ENCODE measurements at regions not wholly inside any gene's neighbourhood (a gene's known extent, or its start where the extent isn't known, plus 50 kb on each side); places are given as distances from the start of the nearest gene placed in this dataset.

- Histone ChIP-seq H3K27me3 (replicated peaks in 1 of 4; ENCODE audit: control extremely low read depth in 1 of 4, control insufficient read depth in 3 of 4, insufficient read depth in 4 of 4, low read length in 3 of 4) (no peaks in the 10 kb centered on the region), H3K27ac (ENCODE audit: low read length in 2 of 2) (no peak overlapping the region), H3K4me2 (replicated peaks; ENCODE audit: low read depth, low read length, poor library complexity, severe bottlenecking) (no peak overlapping the region), H3K4me3 (ENCODE audit: control extremely low read depth in 1 of 5, extremely low read depth in 1 of 5, insufficient read depth in 1 of 5, low read depth in 2 of 5, low read length in 4 of 5) (no peak overlapping the region), H4K20me1 (ENCODE audit: control insufficient read depth, insufficient read depth, low read length, poor library complexity, severe bottlenecking) (no peaks in the 10 kb centered on the region), H3K9ac (ENCODE audit: low read length) (no peak overlapping the region), H3K9me3 (ENCODE audit: control extremely low read depth in 1 of 3, control insufficient read depth in 2 of 3, insufficient read depth in 1 of 3, low read length in 2 of 3) (peaks cover 1 to 16% (median 13%) of the 10 kb centered on the region in 3 donors), H3K79me2 (ENCODE audit: control insufficient read depth, insufficient read depth, low read length) (no peaks in the 10 kb centered on the region), H3K4me1 (ENCODE audit: control insufficient read depth in 2 of 2, insufficient read depth in 2 of 2, low read length in 2 of 2) (no peaks in the 10 kb centered on the region), H3K36me3 (replicated peaks in 1 of 2; ENCODE audit: control extremely low read depth in 1 of 2, control insufficient read depth in 1 of 2, extremely low read depth in 1 of 2, insufficient read depth in 2 of 2, low read length in 1 of 2) (no peaks in the 10 kb centered on the region), H2AFZ (ENCODE audit: insufficient read depth, low read depth, low read length, poor library complexity, severe bottlenecking) (no peak overlapping the region)
- CTCF ChIA-PET: interaction anchor here (0.6 to 0.8 kb wide), 2 partner anchors 13 to 725 kb away, joined by 3 read pairs; no protein-coding TSS in a partner anchor
- TF ChIP-seq CTCF (IDR thresholded peaks at IDR 0.05) (no peak), EZH2 (IDR thresholded peaks at IDR 0.05; ENCODE audit: borderline replicate concordance, insufficient read depth, low read depth, low read length, poor library complexity, severe bottlenecking) (no peak)
- intact Hi-C loops (cut with micrococcal nuclease): no loop called here
- WGBS (ENCODE audit: insufficient coverage): 67% methylated on average over 1 of the region's 2 CpGs
- POLR2A ChIA-PET: no interaction called here
- Mint-ChIP-seq H3K4me1 (no peaks in the 10 kb centered on the region), H3K27me3 (no peaks in the 10 kb centered on the region), H3K4me3 (no peak overlapping the region), H3K27ac (no peak overlapping the region), H3K9me3 (ENCODE audit: insufficient read depth) (peaks cover 5% of the 10 kb centered on the region)
- no peak for DNase-seq
- no peak for ATAC-seq (ENCODE audit: low read depth)
Measured at GRCh38 chr12:68081561-68081960, 78.0 kb downstream of the IFNG start.

GRCh38 chr12:68080577-68080976, 79.0 kb downstream of the IFNG start:
- TF ChIP-seq CTCF (IDR thresholded peaks at IDR 0.05): no peak
- no peak for TF ChIP-seq EZH2 (IDR thresholded peaks at IDR 0.05; ENCODE audit: borderline replicate concordance, insufficient read depth, low read depth, low read length, poor library complexity, severe bottlenecking)
- ChIA-PET CTCF (no interaction called here), POLR2A (no interaction called here)
- no peaks in the 10 kb centered on the region for H3K27me3 Mint-ChIP-seq
- no peaks in the 10 kb centered on the region for H3K4me1 ChIP-seq (ENCODE audit: control insufficient read depth in 2 of 2, insufficient read depth in 2 of 2, low read length in 2 of 2)
- no CpG with 5 or more reads among the region's 1 CpG for WGBS (ENCODE audit: insufficient coverage)
- no peaks in the 10 kb centered on the region for H3K27me3 ChIP-seq (replicated peaks in 1 of 4; ENCODE audit: control extremely low read depth in 1 of 4, control insufficient read depth in 3 of 4, insufficient read depth in 4 of 4, low read length in 3 of 4)
- no peak for DNase-seq
- no peak overlapping the region for H3K27ac Mint-ChIP-seq
- H2AFZ ChIP-seq (ENCODE audit: insufficient read depth, low read depth, low read length, poor library complexity, severe bottlenecking): no peak overlapping the region
- no peak overlapping the region for H3K9ac ChIP-seq (ENCODE audit: low read length)
- no peak overlapping the region for H3K4me3 Mint-ChIP-seq
- no peak overlapping the region for H3K4me3 ChIP-seq (ENCODE audit: control extremely low read depth in 1 of 5, extremely low read depth in 1 of 5, insufficient read depth in 1 of 5, low read depth in 2 of 5, low read length in 4 of 5)
- no peaks in the 10 kb centered on the region for H3K79me2 ChIP-seq (ENCODE audit: control insufficient read depth, insufficient read depth, low read length)
- H3K36me3 ChIP-seq (replicated peaks in 1 of 2; ENCODE audit: control extremely low read depth in 1 of 2, control insufficient read depth in 1 of 2, extremely low read depth in 1 of 2, insufficient read depth in 2 of 2, low read length in 1 of 2): no peaks in the 10 kb centered on the region
- no peaks in the 10 kb centered on the region for H3K4me1 Mint-ChIP-seq
- intact Hi-C loops (cut with micrococcal nuclease): no loop called here
- no peak for ATAC-seq (ENCODE audit: low read depth)
- H3K9me3 ChIP-seq (ENCODE audit: control extremely low read depth in 1 of 3, control insufficient read depth in 2 of 3, insufficient read depth in 1 of 3, low read length in 2 of 3): peaks cover 1 to 13% (median 13%) of the 10 kb centered on the region in 3 donors
- peaks cover 7% of the 10 kb centered on the region for H3K9me3 Mint-ChIP-seq (ENCODE audit: insufficient read depth)
- no peak overlapping the region for H3K4me2 ChIP-seq (replicated peaks; ENCODE audit: low read depth, low read length, poor library complexity, severe bottlenecking)
- no peak overlapping the region for H3K27ac ChIP-seq (ENCODE audit: low read length in 2 of 2)
- no peaks in the 10 kb centered on the region for H4K20me1 ChIP-seq (ENCODE audit: control insufficient read depth, insufficient read depth, low read length, poor library complexity, severe bottlenecking)
